HAP-1 (cell line): ENCODE measurements at regions not wholly inside any gene's neighbourhood (a gene's known extent, or its start where the extent isn't known, plus 50 kb on each side); places are given as distances from the start of the nearest gene placed in this dataset.

Experiments
- DNase-seq, 2 experiments: peaks; one replicate each; pipeline ENCODE4 v3.0.0-alpha.2; 2016 to 2020; ENCODE audit warnings: low spot score in 2 of 2
- H3K27me3 ChIP-seq: fragments of 250-450 bp; sonication (Bioruptor Pico); 2 replicates; pipeline ENCODE4 v1.5.1; 2020; ENCODE audit warnings: low read depth, mild to moderate bottlenecking, moderate library complexity
- H3K36me3 ChIP-seq: fragments of 250-450 bp; sonication (Bioruptor Pico); replicated peaks from 2 replicates; pipeline ENCODE4 v1.5.1; 2020; ENCODE audit warnings: mild to moderate bottlenecking
- H3K4me1 ChIP-seq: fragments of 250-450 bp; sonication (Bioruptor Pico); 2 replicates; pipeline ENCODE4 v1.5.1; 2020; ENCODE audit warnings: mild to moderate bottlenecking
- H3K4me3 ChIP-seq: fragments of 250-450 bp; sonication (Bioruptor Pico); 2 replicates; pipeline ENCODE4 v1.5.1; 2020; ENCODE audit warnings: mild to moderate bottlenecking, moderate library complexity
- H3K9me3 ChIP-seq: fragments of 250-450 bp; sonication (Bioruptor Pico); 2 replicates; pipeline ENCODE4 v1.5.1; 2020; ENCODE audit warnings: mild to moderate bottlenecking, moderate library complexity
- in situ Hi-C: fragments of 300-500 bp; cut with MboI; formaldehyde crosslinking; loops from 3 replicates; pipeline ENCODE4 v1.14.3; 2020; ENCODE audit warnings: low sequenced_read_pairs, inconsistent platforms, mixed read lengths

DNA sequence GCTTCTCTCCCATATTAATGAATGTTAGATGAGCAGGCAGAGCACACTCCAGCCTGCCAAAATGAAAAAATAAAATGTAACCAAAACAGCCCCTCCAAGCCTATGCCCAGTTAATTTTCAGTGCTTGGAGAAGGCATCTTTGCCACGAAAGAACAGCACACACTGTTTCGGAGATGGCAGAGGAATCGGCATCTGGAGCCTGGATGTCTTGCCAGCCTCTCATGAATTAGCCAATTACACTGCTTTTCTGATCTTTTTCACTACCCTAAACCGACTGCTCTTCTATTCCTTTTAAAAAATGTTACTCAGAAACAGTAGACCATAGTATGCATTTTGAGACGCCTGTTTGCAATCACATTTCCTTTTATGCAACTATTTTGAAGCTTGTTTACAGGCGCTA is 249.6 kb downstream of the TLE3 start:
- Histone ChIP-seq H3K4me3 (no peak overlapping the region), H3K4me1 (no peaks in the 10 kb centered on the region), H3K27me3 (peaks cover 20% of the 10 kb centered on the region; the same call in 1 of the 2 replicates), H3K36me3 (no peaks in the 10 kb centered on the region), H3K9me3 (no peaks in the 10 kb centered on the region)
- no peak for DNase-seq
- in situ Hi-C loops: no loop called here

DNA sequence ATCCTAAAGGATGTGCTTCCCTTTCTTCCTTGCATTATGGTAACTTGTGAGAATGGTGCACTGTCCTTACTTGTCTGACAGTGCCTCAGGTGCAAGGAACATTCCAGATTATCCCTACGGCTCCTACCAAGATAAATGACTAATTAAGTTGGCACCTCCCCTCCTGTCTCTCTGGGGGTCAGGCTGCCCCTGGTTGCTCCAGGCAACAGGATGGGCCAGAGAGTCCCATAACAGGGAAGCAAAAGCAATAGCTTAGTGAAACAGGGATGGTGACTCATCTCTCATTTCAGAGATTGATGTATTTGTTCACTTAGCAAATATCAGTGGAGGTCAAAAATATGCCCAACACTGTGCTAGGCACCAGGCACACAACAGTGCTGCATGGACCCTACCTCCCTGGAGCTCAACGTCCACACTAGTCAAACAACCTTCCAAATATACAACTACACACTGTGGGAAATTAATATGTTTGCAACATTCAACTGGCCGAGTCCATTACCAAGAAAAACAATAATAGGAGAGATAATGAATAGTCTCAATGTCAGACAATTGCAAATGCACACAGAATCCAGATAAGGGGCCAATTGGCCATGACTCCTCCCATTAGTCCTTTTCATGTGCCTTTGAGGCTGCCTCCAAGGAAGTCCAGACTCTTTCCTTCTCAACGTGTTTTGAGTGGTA is 249.0 kb downstream of the TLE3 start:
- H3K9me3 ChIP-seq: no peaks in the 10 kb centered on the region
- H3K4me1 ChIP-seq: no peaks in the 10 kb centered on the region
- no peak overlapping the region for H3K4me3 ChIP-seq
- DNase-seq: no peak
- peaks cover 20% of the 10 kb centered on the region; the same call in 1 of the 2 replicates for H3K27me3 ChIP-seq
- in situ Hi-C loops: no loop called here
- no peaks in the 10 kb centered on the region for H3K36me3 ChIP-seq

DNA sequence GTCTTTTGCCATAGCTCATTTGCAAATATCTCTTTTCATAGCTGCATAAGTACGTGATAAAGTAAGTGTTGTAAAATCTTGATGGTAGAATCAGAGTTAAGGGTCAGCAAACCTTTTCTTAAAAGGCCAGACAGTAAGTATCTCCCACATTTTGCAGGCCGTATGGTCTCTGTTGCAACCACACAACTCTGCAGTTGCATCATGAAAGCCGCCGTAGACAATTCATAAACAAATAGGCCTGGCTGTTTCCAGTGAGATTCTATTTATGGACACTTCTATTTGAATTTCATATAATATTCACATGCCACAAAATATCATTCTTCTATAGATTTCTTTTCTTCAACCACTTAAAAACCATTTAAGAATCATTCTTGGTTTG is 248.5 kb downstream of the TLE3 start:
- Histone ChIP-seq H3K4me3 (no peak overlapping the region), H3K27me3 (peaks cover 18% of the 10 kb centered on the region; the same call in 1 of the 2 replicates), H3K9me3 (no peaks in the 10 kb centered on the region), H3K4me1 (no peaks in the 10 kb centered on the region), H3K36me3 (no peaks in the 10 kb centered on the region)
- in situ Hi-C loops: no loop called here
- no peak for DNase-seq

DNA sequence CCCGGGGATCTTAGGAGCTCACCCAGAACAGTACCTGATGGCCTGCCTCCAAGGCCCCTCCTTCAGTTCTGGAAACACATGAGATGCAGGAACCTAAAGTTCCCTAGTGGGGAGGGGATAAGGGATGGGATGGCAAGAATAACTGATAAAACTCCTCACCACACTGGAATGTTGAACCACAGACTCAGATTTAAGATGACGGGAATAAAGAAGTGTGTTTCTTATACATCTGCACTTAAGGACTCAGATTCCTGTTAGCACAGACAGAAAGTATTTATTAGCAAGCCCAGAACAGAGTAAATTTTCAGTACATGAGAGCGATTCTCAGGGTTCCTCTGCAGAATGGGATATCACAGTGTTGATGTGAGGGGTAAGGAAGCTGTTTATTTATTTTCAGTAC is 245.2 kb downstream of the TLE3 start:
- no peaks in the 10 kb centered on the region for H3K4me1 ChIP-seq
- in situ Hi-C loops: no loop called here
- H3K36me3 ChIP-seq: no peaks in the 10 kb centered on the region
- no peaks in the 10 kb centered on the region for H3K9me3 ChIP-seq
- no peaks in the 10 kb centered on the region for H3K27me3 ChIP-seq
- H3K4me3 ChIP-seq: no peak overlapping the region
- no peak for DNase-seq

DNA sequence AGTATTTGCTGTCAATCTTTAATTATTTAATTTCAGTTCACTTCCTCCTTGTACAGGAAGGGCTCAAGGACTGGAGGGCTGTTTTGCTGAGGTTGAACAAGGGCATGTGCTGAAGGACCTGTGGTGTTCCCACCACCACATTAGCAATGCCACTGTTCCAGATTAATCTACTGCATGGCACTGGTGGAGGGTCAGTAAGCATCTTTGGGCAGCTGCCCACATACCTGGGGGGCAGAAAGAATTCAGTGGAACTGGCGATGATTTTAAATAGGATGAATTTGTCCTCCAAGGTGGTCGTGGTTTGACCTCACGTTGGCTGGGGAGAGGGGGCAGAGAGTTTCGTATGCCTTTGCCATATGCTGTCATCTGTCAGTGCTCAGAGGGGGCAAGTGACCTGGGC is 244.8 kb downstream of the TLE3 start:
- H3K36me3 ChIP-seq: no peaks in the 10 kb centered on the region
- in situ Hi-C loops: no loop called here

DNA sequence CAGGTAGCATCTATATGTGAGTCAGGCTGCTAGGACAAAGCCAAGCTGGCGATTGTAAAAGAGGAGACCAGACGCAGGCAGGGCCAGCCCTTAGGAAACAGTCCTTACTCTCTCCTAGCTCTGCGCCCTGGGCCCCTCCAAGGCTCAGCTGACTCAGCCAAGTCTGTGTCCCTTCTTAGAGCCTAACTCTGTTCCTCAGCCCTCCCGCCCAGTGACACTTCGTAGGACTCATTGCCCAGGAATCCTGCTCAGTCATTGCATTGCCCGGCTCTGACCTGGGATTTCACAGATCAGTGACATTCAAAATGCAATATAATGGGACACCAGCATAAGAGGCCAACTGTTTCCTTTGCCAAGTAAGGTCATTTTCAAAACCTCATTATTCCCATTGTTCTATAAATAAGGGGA is 244.2 kb downstream of the TLE3 start:
- Histone ChIP-seq H3K27me3 (no peaks in the 10 kb centered on the region), H3K36me3 (no peaks in the 10 kb centered on the region), H3K4me1 (no peaks in the 10 kb centered on the region), H3K4me3 (no peak overlapping the region), H3K9me3 (no peaks in the 10 kb centered on the region)
- DNase-seq: no peak
- in situ Hi-C loops: no loop called here

More for the DNA sequence above, 244.8 kb downstream of the TLE3 start:
- Histone ChIP-seq H3K9me3 (no peaks in the 10 kb centered on the region), H3K27me3 (no peaks in the 10 kb centered on the region), H3K4me1 (no peaks in the 10 kb centered on the region), H3K4me3 (no peak overlapping the region)
- no peak for DNase-seq

DNA sequence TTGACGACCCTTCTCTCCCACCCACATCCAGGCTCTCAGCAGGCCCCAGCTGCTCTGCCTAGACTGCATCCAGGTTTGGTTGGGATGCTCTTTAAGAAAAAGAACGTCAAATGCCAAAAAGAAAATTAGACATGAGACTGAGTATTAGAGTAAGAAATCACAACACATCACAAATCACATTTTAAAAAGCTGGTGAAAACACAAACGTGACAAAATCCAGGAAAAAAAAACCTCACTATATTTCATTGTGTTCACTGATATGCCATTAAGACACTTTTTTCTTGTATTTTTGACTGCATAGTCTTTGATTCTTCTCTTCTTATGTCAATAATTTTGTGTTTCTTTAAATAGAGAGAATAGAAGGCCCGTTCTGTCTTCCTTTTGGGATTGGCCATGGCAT is 243.7 kb downstream of the TLE3 start:
- no peaks in the 10 kb centered on the region for H3K27me3 ChIP-seq
- H3K36me3 ChIP-seq: no peaks in the 10 kb centered on the region
- H3K9me3 ChIP-seq: no peaks in the 10 kb centered on the region
- in situ Hi-C loops: no loop called here
- no peak overlapping the region for H3K4me3 ChIP-seq
- DNase-seq: no peak
- no peaks in the 10 kb centered on the region for H3K4me1 ChIP-seq

DNA sequence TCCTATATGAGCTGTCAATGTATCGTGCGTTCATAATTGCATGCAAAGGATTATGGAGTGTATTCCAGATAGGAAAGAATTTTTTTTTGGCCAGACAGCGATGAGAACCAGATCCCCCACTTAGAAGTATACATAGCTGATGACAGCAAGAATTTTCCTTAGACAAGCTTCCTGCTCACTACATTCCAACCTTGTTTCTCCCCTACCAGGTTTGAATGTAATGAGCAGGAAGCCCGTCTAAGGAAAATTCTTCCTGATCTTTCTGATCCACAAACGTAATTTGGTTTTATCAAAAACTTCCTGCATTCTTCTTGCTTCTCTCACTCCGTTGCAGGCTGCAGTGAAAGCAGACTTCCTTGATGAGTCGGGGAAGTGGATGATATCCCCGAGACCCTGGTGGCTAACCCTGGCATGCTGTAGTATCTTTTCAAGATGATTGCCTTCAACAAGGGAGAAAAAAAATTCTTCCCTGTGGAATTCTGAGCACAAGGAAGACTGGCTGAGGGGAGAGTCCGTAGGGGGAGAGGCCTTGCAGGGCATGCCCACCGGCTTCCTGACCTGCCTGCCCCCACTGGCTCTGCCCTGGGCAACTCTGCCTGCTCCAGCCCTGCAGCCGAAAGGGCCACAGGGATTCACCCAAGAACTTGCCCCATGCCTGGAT is 243.1 kb downstream of the TLE3 start:
- no peak for DNase-seq
- no peaks in the 10 kb centered on the region for H3K9me3 ChIP-seq
- H3K4me1 ChIP-seq: no peaks in the 10 kb centered on the region
- H3K27me3 ChIP-seq: no peaks in the 10 kb centered on the region
- no peak overlapping the region for H3K4me3 ChIP-seq
- in situ Hi-C loops: no loop called here
- H3K36me3 ChIP-seq: no peaks in the 10 kb centered on the region

DNA sequence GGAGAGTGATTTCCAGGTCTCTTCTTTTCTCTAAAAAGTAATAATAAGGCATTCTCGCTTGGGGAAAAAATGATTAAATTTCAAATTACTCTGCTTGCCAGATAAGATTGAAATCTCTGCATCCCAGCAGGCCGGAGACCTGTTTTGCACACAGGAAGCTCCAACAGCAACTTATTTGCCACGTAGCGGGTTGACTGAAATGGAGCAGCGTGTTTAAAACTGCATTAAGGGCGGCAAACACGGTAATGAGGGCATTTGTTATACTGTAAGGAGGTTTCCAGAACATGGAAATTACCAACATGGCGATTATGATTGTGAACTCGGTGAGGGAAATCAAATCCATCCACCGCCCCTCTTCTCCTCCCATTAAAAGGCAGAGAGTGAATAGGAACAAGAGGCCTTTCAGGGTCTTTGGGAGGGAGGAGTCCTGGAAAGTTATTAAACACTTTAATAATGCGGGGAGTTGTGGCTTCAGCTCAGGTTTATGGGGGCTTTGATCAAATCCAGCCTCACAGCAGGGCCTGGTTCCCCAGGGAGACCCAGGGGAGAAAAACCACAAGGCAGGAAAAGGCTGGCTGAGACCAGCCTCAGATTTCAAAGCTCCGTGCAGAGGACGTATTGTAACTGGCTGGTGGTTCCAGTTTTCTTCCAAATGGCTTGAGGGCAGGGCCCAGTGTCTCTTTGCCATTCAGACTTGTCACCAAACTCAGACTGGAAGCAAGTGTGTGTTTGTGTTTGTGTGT is 242.3 kb downstream of the TLE3 start:
- in situ Hi-C loops: no loop called here
- H3K27me3 ChIP-seq: no peaks in the 10 kb centered on the region
- peak in 1 of 2 experiments; percentile 51 for DNase-seq
- H3K36me3 ChIP-seq: no peaks in the 10 kb centered on the region
- H3K4me1 ChIP-seq: no peaks in the 10 kb centered on the region
- no peak overlapping the region for H3K4me3 ChIP-seq
- no peaks in the 10 kb centered on the region for H3K9me3 ChIP-seq

DNA sequence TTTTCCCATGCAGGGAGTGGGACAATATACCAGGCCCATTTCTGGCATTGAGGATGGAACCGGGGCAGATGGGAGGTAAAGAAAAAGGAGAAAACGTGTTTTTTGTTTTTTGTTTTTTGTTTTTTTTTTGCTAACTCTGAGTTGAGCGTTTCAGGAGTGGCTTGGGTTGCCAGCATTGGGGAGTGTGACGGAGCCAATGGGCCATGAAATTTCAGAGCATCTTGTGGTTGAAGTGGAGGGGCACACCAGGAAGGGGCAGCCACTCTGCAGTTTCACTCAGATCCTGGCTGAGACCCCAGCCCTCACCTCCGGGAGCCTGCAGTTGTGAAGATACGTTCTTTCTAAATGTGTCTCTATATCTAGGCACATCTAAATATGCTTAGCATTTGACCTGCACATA is 240.5 kb downstream of the TLE3 start:
- H3K4me1 ChIP-seq: no peaks in the 10 kb centered on the region
- H3K27me3 ChIP-seq: peaks cover 5% of the 10 kb centered on the region; the same call in 1 of the 2 replicates
- in situ Hi-C loops: no loop called here
- DNase-seq: no peak
- no peaks in the 10 kb centered on the region for H3K36me3 ChIP-seq
- no peak overlapping the region for H3K4me3 ChIP-seq
- H3K9me3 ChIP-seq: no peaks in the 10 kb centered on the region

DNA sequence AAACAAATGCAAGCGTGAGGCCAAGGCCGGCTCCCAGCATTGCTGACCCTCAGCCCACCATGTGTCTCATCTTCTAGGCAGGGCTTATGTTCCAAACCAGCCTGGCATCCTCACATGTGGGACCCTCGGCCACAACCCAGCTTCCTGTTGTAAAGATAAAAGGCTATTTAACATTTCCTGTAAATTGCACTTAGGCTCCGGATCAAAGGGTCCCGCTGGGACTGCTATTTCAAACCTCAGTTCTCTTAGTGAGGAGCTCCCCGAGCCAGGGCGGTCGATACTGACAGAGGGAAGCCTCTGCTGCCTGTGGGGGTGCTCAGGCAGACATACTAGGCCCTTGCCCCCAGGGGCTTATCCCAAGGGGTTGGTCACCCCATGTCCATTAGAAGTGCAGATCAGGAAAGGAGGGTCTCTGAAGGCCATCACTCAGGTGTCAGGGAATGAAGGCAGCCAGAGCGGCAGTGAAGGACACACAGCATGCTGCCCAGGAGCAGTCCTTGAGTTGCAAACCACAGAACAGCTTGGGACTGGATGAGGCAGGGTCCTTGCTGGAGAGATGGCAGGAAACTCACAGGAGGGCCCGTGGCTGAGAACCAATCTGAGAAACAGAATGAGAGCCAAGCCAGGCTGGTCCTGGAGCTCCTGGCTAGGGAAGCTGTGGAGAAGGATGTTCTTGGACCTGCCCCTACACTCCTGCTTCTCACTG is 239.9 kb downstream of the TLE3 start:
- Histone ChIP-seq H3K4me3 (no peak overlapping the region), H3K27me3 (peaks cover 7% of the 10 kb centered on the region; the same call in 1 of the 2 replicates), H3K36me3 (no peaks in the 10 kb centered on the region), H3K4me1 (no peaks in the 10 kb centered on the region), H3K9me3 (no peaks in the 10 kb centered on the region)
- in situ Hi-C loops: no loop called here
- DNase-seq: no peak

DNA sequence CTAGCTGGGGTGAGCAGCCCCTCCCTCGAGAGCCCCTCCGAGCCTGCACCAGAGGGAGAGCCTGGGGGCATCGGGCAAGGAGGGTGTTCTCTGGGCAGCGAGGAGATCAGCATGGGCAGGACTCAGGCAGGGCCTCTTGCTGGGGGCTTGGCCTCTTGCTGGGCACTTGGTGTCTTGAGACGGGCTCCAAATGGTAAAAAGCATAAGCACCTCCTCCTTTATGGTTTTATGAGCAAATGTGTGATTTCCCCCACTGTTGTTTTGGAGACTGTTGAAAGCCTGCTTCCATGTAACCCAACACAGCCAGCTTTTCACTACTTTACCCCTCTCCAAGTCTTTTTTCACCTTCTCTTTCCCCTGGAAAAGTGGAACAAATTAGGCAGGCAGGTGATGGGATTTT is 239.3 kb downstream of the TLE3 start:
- Histone ChIP-seq H3K9me3 (no peaks in the 10 kb centered on the region), H3K4me3 (no peak overlapping the region), H3K4me1 (no peaks in the 10 kb centered on the region), H3K27me3 (peaks cover 7% of the 10 kb centered on the region; the same call in 1 of the 2 replicates), H3K36me3 (no peaks in the 10 kb centered on the region)
- no peak for DNase-seq
- in situ Hi-C loops: no loop called here

DNA sequence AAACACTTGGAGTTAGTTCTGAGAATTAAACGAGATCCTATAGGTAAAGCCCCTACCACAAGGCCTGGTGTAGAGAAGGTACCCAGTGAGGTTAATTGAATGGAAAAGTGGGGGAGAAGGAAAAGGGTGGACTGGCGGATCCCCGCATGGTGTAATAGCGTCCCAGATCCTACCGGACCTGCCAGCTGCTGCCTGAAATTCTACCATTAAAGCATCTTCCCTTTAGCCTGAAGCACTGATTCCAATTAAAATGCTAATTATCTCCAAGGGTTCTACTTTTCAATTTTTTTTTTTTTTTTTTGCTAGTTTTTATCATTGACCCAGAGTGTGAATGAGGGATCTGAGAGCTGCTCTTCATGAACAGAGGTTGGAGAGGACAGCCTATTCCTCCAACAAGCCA is 237.9 kb downstream of the TLE3 start:
- Histone ChIP-seq H3K36me3 (no peaks in the 10 kb centered on the region), H3K4me3 (no peak overlapping the region)
- in situ Hi-C loops: no loop called here

More for the DNA sequence above, 237.9 kb downstream of the TLE3 start:
- H3K4me1 ChIP-seq: no peaks in the 10 kb centered on the region
- peaks cover 7% of the 10 kb centered on the region; the same call in 1 of the 2 replicates for H3K27me3 ChIP-seq
- peaks cover 3% of the 10 kb centered on the region; the same call in 1 of the 2 replicates for H3K9me3 ChIP-seq
- DNase-seq: no peak
